ENCODE measurements at regions not wholly inside any gene's neighbourhood (a gene's known extent, or its start where the extent isn't known, plus 50 kb on each side); places are given as distances from the start of the nearest gene placed in this dataset.

DNA sequence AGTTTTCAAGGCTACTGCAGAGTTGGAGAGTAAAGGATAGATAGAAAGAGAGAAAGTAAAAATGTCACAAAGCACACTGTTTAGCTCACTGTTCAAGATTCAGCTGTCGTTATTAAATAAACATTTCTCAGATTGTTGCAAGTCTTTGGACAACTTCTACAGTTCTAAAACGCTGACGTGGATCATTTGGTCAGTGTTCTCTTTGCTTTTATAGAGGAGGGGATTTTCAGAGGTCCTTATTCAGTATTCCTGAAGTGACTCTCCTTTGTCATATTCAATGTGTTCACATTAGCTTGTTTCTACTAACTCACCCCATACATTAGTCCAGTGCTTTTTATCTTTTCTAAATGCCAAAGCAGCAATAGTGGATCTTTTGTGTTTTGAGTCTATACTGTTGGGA, 154.7 kb upstream of the ARGLU1 start:
- Histone ChIP-seq H3K4me3 (ENCODE audit: insufficient read depth, low read depth, low read length) (no peak overlapping the region), H3K9me3 (ENCODE audit: control insufficient read depth, low read length) (no peaks in the 10 kb centered on the region), H3K27me3 (ENCODE audit: control insufficient read depth, insufficient read depth, low read length, poor library complexity, severe bottlenecking) (no peaks in the 10 kb centered on the region), H3K27ac (ENCODE audit: insufficient read depth, low read depth, low read length, poor library complexity, severe bottlenecking) (no peak overlapping the region), H3K4me1 (ENCODE audit: control insufficient read depth, insufficient read depth, low read length) (no peaks in the 10 kb centered on the region), H3K36me3 (ENCODE audit: control insufficient read depth, insufficient read depth, low read length) (no peaks in the 10 kb centered on the region)
- WGBS, 2 experiments, result 86 to 87% methylated on average over 3 of the region's 3 CpGs

DNA sequence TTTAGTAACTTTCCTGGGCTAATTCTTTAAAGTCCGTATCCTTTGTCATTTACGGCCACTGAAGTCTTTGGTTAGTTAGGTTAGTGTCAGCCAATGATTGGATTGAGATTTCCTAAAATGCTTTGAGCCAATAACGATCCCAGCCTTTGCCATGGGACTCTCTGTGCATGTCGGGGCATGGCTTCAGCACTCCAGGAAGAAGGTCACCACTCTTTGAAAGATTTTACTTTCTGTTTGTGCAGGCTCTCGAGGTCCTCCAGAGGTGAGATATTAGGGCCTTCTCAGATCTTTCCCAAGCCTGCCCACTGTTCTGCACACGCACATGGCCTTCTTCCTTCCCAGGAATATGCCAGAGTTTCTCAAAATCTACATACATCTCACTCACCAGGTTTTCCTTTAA, 153.7 kb upstream of the ARGLU1 start:
- Histone ChIP-seq H3K4me3 (ENCODE audit: insufficient read depth, low read depth, low read length) (no peak overlapping the region), H3K27ac (ENCODE audit: insufficient read depth, low read depth, low read length, poor library complexity, severe bottlenecking) (no peak overlapping the region), H3K4me1 (ENCODE audit: control insufficient read depth, insufficient read depth, low read length) (no peaks in the 10 kb centered on the region), H3K36me3 (ENCODE audit: control insufficient read depth, insufficient read depth, low read length) (no peaks in the 10 kb centered on the region), H3K9me3 (ENCODE audit: control insufficient read depth, low read length) (peaks cover 1% of the 10 kb centered on the region), H3K27me3 (ENCODE audit: control insufficient read depth, insufficient read depth, low read length, poor library complexity, severe bottlenecking) (no peaks in the 10 kb centered on the region)
- 95% methylated on average over 6 of the region's 6 CpGs for whole genome bisulfite sequencing, 2 experiments

DNA sequence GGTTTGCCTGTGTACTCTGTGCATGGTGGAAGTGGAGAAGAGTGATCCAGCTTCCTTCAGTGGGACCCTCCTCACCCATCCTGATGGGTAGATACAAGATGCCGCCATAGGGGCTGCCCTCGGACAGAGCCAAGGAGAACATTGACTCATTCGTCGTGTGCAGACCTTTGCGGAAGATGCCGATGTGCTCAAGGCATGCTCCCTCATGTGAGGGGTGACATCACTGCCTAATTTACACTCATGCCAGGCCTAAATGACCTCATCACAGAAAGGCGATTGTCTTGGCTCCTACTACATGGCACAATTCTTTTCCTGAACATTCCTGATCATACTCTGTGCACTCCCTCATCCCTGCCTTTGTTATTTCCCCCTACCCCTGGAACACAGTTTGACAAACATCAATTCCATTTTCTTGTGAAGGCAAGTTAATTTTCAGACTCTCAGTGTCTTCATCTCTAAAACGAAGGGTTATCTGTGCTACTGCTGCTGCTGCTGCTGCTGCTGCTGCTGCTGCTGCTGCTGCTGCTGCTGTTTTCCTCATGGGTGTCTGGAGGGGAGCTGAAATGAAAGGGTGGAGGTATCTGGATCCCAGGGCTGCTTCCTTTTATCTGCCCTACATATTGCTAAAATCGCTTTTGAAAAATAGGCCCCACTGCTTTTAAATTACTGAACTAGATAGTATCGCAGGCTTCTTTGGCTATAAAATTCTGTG, 146.5 kb upstream of the ARGLU1 start:
- Histone ChIP-seq H3K4me3 (ENCODE audit: insufficient read depth, low read depth, low read length) (no peak overlapping the region), H3K9me3 (ENCODE audit: control insufficient read depth, low read length) (peaks cover 2% of the 10 kb centered on the region), H3K27me3 (ENCODE audit: control insufficient read depth, insufficient read depth, low read length, poor library complexity, severe bottlenecking) (no peaks in the 10 kb centered on the region), H3K36me3 (ENCODE audit: control insufficient read depth, insufficient read depth, low read length) (no peaks in the 10 kb centered on the region), H3K27ac (ENCODE audit: insufficient read depth, low read depth, low read length, poor library complexity, severe bottlenecking) (no peak overlapping the region), H3K4me1 (ENCODE audit: control insufficient read depth, insufficient read depth, low read length) (no peaks in the 10 kb centered on the region)
- 91 to 93% methylated on average over 10 of the region's 10 CpGs for WGBS, 2 experiments

DNA sequence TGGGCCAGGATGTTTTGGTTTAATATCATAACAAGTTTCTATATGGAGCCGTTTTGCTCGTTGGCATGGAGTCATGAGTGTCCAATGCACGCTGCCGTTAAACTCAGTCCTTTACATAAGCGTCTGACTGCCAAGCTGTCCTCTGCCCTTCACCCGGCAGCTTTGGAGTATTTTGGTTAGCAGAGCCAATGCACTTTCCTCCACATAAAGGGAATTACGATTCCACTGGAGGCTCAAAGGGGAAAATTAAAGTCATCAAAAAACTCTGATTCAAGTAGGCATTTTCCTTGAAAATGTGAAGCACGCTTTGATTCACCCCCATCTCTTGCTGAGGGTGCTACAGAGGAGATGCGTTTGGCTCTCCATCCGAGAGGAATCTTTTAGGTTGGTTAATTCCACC, 144.4 kb upstream of the ARGLU1 start:
- 86 to 96% methylated on average over 10 of the region's 10 CpGs for WGBS, 2 experiments

DNA sequence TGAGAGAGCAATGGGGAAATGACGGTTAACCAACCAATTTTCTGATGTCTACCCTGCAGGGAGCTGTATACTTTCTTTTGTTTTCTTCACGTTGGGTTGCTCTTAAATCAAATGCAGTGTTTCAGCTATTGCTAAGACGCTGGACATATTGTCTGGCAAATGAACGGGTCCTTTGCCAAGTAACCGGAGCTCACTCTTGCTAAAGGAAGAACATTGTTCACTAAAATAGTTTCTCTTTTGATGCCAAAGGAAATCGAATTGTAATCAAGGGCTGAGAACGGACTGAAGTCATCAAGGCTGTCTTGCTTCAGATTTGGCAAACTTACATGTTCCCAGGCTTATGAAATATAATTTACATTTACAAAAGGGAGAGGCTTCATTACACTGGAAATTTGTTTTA, 142.3 kb upstream of the ARGLU1 start:
- WGBS, 2 experiments, result 87 to 93% methylated on average over 7 of the region's 7 CpGs
- H3K9me3 ChIP-seq (ENCODE audit: control insufficient read depth, low read length), result no peaks in the 10 kb centered on the region
- no peaks in the 10 kb centered on the region for H3K27me3 ChIP-seq (ENCODE audit: control insufficient read depth, insufficient read depth, low read length, poor library complexity, severe bottlenecking)
- H3K36me3 ChIP-seq (ENCODE audit: control insufficient read depth, insufficient read depth, low read length), result no peaks in the 10 kb centered on the region
- H3K27ac ChIP-seq (ENCODE audit: insufficient read depth, low read depth, low read length, poor library complexity, severe bottlenecking), result no peak overlapping the region
- H3K4me1 ChIP-seq (ENCODE audit: control insufficient read depth, insufficient read depth, low read length), result no peaks in the 10 kb centered on the region
- H3K4me3 ChIP-seq (ENCODE audit: insufficient read depth, low read depth, low read length), result no peak overlapping the region

More for the DNA sequence above, 144.4 kb upstream of the ARGLU1 start:
- H3K4me1 ChIP-seq (ENCODE audit: control insufficient read depth, insufficient read depth, low read length), result no peaks in the 10 kb centered on the region
- H3K4me3 ChIP-seq (ENCODE audit: insufficient read depth, low read depth, low read length), result no peak overlapping the region
- H3K27ac ChIP-seq (ENCODE audit: insufficient read depth, low read depth, low read length, poor library complexity, severe bottlenecking), result no peak overlapping the region
- no peaks in the 10 kb centered on the region for H3K27me3 ChIP-seq (ENCODE audit: control insufficient read depth, insufficient read depth, low read length, poor library complexity, severe bottlenecking)
- peaks cover 2% of the 10 kb centered on the region for H3K9me3 ChIP-seq (ENCODE audit: control insufficient read depth, low read length)
- no peaks in the 10 kb centered on the region for H3K36me3 ChIP-seq (ENCODE audit: control insufficient read depth, insufficient read depth, low read length)

DNA sequence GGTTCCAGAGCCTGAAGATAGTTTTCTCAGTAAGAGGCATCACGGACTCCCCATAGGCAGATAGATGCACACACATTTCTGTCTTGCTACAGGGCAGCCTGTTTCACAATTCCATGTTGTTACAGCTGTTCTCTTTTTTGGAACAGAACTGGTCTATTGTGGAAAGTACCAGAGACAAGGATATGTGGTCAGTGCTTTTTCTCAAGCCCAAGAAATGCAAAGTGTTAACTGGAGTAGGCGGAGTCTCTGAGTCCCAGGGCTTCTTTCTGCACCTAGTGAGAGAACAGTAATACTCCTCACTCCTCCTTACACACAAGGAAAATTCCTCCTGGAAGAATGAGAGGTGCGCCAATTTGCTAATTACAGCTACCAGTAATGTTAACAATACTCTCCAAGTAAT, 141.6 kb upstream of the ARGLU1 start:
- Histone ChIP-seq H3K4me1 (ENCODE audit: control insufficient read depth, insufficient read depth, low read length) (no peaks in the 10 kb centered on the region), H3K4me3 (ENCODE audit: insufficient read depth, low read depth, low read length) (no peak overlapping the region), H3K9me3 (ENCODE audit: control insufficient read depth, low read length) (no peaks in the 10 kb centered on the region), H3K27me3 (ENCODE audit: control insufficient read depth, insufficient read depth, low read length, poor library complexity, severe bottlenecking) (no peaks in the 10 kb centered on the region), H3K36me3 (ENCODE audit: control insufficient read depth, insufficient read depth, low read length) (no peaks in the 10 kb centered on the region), H3K27ac (ENCODE audit: insufficient read depth, low read depth, low read length, poor library complexity, severe bottlenecking) (no peak overlapping the region)
- 90 to 95% methylated on average over 2 to 3 of the region's 3 CpGs for WGBS, 2 experiments

DNA sequence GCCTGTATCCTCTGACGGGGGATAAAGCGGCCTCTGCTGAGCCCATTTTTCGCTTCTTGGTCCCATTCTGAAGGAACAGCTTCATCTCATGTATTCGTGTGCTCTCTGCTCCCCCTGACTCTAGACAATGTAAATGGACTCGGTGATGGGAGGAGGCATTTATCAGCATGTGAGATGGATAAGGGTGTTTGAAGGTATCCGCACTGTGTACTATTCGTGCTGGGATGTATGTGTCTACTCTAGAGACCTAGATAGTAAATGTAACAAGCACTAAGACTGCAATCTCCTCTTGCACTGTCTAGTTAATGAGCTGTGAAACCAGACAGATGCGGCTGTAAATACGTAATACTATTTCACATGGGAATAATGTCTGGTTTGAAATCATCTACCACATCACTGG, 134.6 kb upstream of the ARGLU1 start:
- H3K36me3 ChIP-seq (ENCODE audit: control insufficient read depth, insufficient read depth, low read length), result no peaks in the 10 kb centered on the region
- H3K27ac ChIP-seq (ENCODE audit: insufficient read depth, low read depth, low read length, poor library complexity, severe bottlenecking), result no peak overlapping the region
- H3K9me3 ChIP-seq (ENCODE audit: control insufficient read depth, low read length), result no peaks in the 10 kb centered on the region
- no peaks in the 10 kb centered on the region for H3K27me3 ChIP-seq (ENCODE audit: control insufficient read depth, insufficient read depth, low read length, poor library complexity, severe bottlenecking)
- no peaks in the 10 kb centered on the region for H3K4me1 ChIP-seq (ENCODE audit: control insufficient read depth, insufficient read depth, low read length)
- WGBS, 2 experiments, result 94 to 98% methylated on average over 9 of the region's 9 CpGs
- no peak overlapping the region for H3K4me3 ChIP-seq (ENCODE audit: insufficient read depth, low read depth, low read length)

DNA sequence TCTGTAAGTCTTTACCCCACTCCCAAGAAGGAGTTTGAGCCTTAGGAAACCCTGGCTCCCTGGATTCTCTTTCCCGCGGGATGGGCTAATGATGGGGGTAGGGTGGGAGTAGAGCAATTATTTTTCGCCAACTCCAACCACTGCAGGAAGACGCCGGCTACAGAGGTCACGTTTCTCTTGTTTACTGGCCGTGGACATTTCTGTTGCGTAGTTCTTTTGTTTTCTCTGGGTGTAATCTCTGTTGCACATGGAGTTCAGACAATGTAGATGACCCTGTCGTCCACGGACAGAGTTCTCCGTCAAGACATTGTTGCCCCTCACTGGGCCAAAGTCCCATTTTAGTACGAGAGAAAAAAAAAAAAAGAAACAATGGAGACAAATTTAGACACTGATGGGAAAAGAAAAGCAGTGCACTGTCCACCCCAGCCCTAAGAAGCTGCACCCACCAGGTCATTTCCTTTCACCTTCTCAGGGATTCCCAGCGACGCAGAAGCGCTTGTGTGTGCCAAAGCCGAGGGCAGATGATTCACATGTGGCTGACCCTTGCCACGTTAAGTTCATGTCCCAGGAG, 133.9 kb upstream of the ARGLU1 start:
- no peaks in the 10 kb centered on the region for H3K27me3 ChIP-seq (ENCODE audit: control insufficient read depth, insufficient read depth, low read length, poor library complexity, severe bottlenecking)
- H3K4me3 ChIP-seq (ENCODE audit: insufficient read depth, low read depth, low read length), result no peak overlapping the region
- H3K27ac ChIP-seq (ENCODE audit: insufficient read depth, low read depth, low read length, poor library complexity, severe bottlenecking), result no peak overlapping the region
- no peaks in the 10 kb centered on the region for H3K36me3 ChIP-seq (ENCODE audit: control insufficient read depth, insufficient read depth, low read length)
- WGBS, 2 experiments, result 94% methylated on average over 17 of the region's 17 CpGs
- no peaks in the 10 kb centered on the region for H3K4me1 ChIP-seq (ENCODE audit: control insufficient read depth, insufficient read depth, low read length)
- H3K9me3 ChIP-seq (ENCODE audit: control insufficient read depth, low read length), result no peaks in the 10 kb centered on the region

DNA sequence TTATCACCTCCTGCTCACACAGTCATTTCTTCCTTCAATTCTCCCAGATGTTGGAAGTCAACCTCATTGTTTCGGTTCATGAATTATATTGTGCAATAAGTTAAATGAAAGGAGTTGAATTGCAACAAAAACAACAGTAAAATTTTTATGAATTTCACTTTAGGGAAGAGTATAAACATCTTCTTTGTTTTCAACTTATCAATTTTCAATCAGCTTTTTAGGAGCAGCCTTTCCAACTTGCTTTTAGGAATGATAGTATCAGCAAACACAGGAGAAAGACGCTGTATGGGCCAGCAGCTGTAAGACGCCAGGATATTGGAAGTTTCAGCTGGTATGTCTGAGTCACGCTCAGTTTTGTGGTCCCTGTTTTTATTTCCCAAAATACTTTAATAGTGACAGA, 132.5 kb upstream of the ARGLU1 start:
- Histone ChIP-seq H3K36me3 (ENCODE audit: control insufficient read depth, insufficient read depth, low read length) (no peaks in the 10 kb centered on the region), H3K4me3 (ENCODE audit: insufficient read depth, low read depth, low read length) (no peak overlapping the region), H3K27ac (ENCODE audit: insufficient read depth, low read depth, low read length, poor library complexity, severe bottlenecking) (no peak overlapping the region), H3K9me3 (ENCODE audit: control insufficient read depth, low read length) (no peaks in the 10 kb centered on the region), H3K4me1 (ENCODE audit: control insufficient read depth, insufficient read depth, low read length) (no peaks in the 10 kb centered on the region), H3K27me3 (ENCODE audit: control insufficient read depth, insufficient read depth, low read length, poor library complexity, severe bottlenecking) (no peaks in the 10 kb centered on the region)
- 86 to 91% methylated on average over 3 to 4 of the region's 4 CpGs for WGBS, 2 experiments

DNA sequence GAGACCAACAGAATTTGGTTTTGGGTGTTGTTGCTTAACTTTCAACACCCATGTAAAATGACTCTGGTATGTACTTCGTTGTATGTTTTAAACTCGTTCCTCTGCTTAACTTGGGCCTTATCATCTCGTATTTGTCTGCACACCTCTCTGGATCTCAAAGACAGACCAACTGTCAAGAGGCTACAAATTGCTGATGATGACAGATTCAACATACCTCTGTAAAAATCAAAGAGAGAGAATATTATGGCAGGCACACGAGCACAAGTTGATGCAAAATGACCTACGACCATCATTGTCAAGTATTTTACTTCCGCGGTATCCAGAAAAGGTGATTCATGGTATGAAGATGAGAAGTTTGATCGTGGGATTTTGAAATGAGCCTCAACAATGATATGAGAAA, 132.1 kb upstream of the ARGLU1 start:
- WGBS, 2 experiments, result 95% methylated on average over 8 of the region's 8 CpGs
- H3K9me3 ChIP-seq (ENCODE audit: control insufficient read depth, low read length), result no peaks in the 10 kb centered on the region

More for the DNA sequence above, 132.1 kb upstream of the ARGLU1 start:
- Histone ChIP-seq H3K4me1 (ENCODE audit: control insufficient read depth, insufficient read depth, low read length) (no peaks in the 10 kb centered on the region), H3K4me3 (ENCODE audit: insufficient read depth, low read depth, low read length) (no peak overlapping the region), H3K27me3 (ENCODE audit: control insufficient read depth, insufficient read depth, low read length, poor library complexity, severe bottlenecking) (no peaks in the 10 kb centered on the region), H3K36me3 (ENCODE audit: control insufficient read depth, insufficient read depth, low read length) (no peaks in the 10 kb centered on the region), H3K27ac (ENCODE audit: insufficient read depth, low read depth, low read length, poor library complexity, severe bottlenecking) (no peak overlapping the region)
